ENCODE measurements at regions not wholly inside any gene's neighbourhood (a gene's known extent, or its start where the extent isn't known, plus 50 kb on each side); places are given as distances from the start of the nearest gene placed in this dataset.

GRCh38 chr4:156247470-156247869 is 293.8 kb upstream of the CTSO start:
- Mint-ChIP-seq H3K27ac (no peak overlapping the region), H3K36me3 (ENCODE audit: low read depth) (no peaks in the 10 kb centered on the region), H3K4me3 (no peak overlapping the region), H3K4me1 (ENCODE audit: low read depth) (no peaks in the 10 kb centered on the region; the same call in 1 of the 2 replicates), H3K9me3 (no peaks in the 10 kb centered on the region), H3K27me3 (ENCODE audit: insufficient read depth) (no peaks in the 10 kb centered on the region; the same call in 1 of the 2 replicates)
- TF ChIP-seq, protein P1, sequence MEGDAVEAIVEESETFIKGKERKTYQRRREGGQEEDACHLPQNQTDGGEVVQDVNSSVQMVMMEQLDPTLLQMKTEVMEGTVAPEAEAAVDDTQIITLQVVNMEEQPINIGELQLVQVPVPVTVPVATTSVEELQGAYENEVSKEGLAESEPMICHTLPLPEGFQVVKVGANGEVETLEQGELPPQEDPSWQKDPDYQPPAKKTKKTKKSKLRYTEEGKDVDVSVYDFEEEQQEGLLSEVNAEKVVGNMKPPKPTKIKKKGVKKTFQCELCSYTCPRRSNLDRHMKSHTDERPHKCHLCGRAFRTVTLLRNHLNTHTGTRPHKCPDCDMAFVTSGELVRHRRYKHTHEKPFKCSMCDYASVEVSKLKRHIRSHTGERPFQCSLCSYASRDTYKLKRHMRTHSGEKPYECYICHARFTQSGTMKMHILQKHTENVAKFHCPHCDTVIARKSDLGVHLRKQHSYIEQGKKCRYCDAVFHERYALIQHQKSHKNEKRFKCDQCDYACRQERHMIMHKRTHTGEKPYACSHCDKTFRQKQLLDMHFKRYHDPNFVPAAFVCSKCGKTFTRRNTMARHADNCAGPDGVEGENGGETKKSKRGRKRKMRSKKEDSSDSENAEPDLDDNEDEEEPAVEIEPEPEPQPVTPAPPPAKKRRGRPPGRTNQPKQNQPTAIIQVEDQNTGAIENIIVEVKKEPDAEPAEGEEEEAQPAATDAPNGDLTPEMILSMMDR (IDR thresholded peaks at IDR 0.05): no peak
- DNase-seq: no peak

GRCh38 chr4:156243015-156243414 is 289.3 kb upstream of the CTSO start:
- TF ChIP-seq, protein P1 (IDR thresholded peaks at IDR 0.05): no peak
- Mint-ChIP-seq H3K4me3 (no peak overlapping the region), H3K27me3 (ENCODE audit: insufficient read depth) (no peaks in the 10 kb centered on the region), H3K4me1 (ENCODE audit: low read depth) (no peaks in the 10 kb centered on the region), H3K36me3 (ENCODE audit: low read depth) (no peaks in the 10 kb centered on the region), H3K9me3 (no peaks in the 10 kb centered on the region), H3K27ac (no peak overlapping the region)
- DNase-seq: no peak

DNA sequence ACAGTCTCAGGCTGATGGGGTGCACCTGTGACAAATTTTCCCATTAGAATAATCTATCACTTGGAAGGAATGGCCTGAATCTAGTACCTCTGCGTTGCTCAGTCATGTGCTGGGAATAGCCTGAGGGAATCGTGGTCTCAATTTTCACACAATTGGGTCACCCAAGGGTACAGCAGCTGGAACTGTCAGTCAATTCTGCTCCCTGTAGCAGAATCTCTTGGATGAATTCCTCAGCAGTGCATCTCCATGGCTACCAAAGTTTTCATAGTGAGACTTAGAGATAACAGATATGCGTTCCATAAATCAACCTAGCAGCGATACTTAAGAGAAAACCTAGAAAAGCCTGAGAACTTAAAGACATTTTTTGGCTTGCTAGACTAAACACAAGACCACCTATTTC is 288.7 kb upstream of the CTSO start:
- no peak for DNase-seq
- H3K27me3 Mint-ChIP-seq (ENCODE audit: insufficient read depth): no peaks in the 10 kb centered on the region
- no peak overlapping the region for H3K27ac Mint-ChIP-seq
- H3K36me3 Mint-ChIP-seq (ENCODE audit: low read depth): no peaks in the 10 kb centered on the region
- H3K9me3 Mint-ChIP-seq: no peaks in the 10 kb centered on the region
- no peak overlapping the region for H3K4me3 Mint-ChIP-seq
- no peaks in the 10 kb centered on the region for H3K4me1 Mint-ChIP-seq (ENCODE audit: low read depth)
- TF ChIP-seq, protein P1 (IDR thresholded peaks at IDR 0.05): no peak

DNA sequence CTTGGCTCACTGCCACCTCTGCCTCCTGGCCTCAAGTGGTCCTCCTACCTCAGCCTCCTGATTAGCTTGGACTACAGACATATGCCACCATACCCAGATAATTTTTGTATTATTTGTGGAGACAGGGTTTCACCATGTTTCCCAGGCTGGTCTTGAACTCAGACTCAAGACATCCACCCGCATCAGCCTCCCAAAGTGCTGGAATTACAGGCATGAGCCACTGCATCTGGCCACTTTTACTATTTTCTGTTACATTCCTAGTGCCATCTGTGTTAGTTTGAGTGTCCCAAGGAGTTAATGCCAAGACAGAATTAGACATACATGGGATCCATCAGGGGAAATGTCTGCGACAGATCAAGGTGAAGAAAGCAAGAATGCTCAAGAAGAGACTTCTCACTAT is 288.2 kb upstream of the CTSO start:
- no peaks in the 10 kb centered on the region for H3K36me3 Mint-ChIP-seq (ENCODE audit: low read depth)
- no peaks in the 10 kb centered on the region for H3K4me1 Mint-ChIP-seq (ENCODE audit: low read depth)
- no peaks in the 10 kb centered on the region for H3K9me3 Mint-ChIP-seq
- H3K4me3 Mint-ChIP-seq: no peak overlapping the region
- H3K27me3 Mint-ChIP-seq (ENCODE audit: insufficient read depth): no peaks in the 10 kb centered on the region
- TF ChIP-seq, protein P1 (IDR thresholded peaks at IDR 0.05): no peak
- no peak for DNase-seq
- H3K27ac Mint-ChIP-seq: no peak overlapping the region

DNA sequence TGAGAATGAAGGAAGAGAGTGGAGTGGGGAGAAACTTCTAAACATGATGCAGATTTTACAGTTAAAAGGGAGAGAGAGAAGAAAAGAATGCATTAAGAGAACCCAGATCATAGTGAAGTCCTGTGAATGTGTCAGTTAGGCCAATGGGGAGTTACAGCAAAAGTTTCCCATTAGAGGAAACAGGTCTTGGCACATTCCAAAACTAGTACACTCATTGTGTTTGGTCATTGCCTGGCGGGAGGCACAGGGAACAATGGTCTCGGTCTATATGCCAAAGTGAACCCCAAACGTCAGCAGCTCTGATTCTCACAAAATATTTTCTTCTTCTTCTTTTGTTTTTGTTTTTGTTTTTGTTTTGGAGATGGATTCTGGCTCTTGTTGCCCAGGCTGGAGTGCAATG is 284.5 kb upstream of the CTSO start:
- Mint-ChIP-seq H3K27me3 (ENCODE audit: insufficient read depth) (no peaks in the 10 kb centered on the region), H3K27ac (no peak overlapping the region), H3K36me3 (ENCODE audit: low read depth) (no peaks in the 10 kb centered on the region), H3K4me1 (ENCODE audit: low read depth) (no peaks in the 10 kb centered on the region), H3K4me3 (no peak overlapping the region), H3K9me3 (no peaks in the 10 kb centered on the region)
- TF ChIP-seq, protein P1 (IDR thresholded peaks at IDR 0.05): no peak
- DNase-seq: no peak

- TF ChIP-seq, protein P1 (IDR thresholded peaks at IDR 0.05): no peak
- Mint-ChIP-seq H3K27ac (no peak overlapping the region), H3K4me3 (no peak overlapping the region), H3K36me3 (ENCODE audit: low read depth) (no peaks in the 10 kb centered on the region), H3K27me3 (ENCODE audit: insufficient read depth) (no peaks in the 10 kb centered on the region), H3K9me3 (no peaks in the 10 kb centered on the region), H3K4me1 (ENCODE audit: low read depth) (no peaks in the 10 kb centered on the region)
- no peak for DNase-seq
These were observed 283.6 kb upstream of the CTSO start for GRCh38 chr4:156237231-156237630.

Data from HFFc6 (cell line).